ENCODE measurements at regions not wholly inside any gene's neighbourhood (a gene's known extent, or its start where the extent isn't known, plus 50 kb on each side); places are given as distances from the start of the nearest gene placed in this dataset.
A peak's percentile ranks its signal among the peaks of the same experiment; 100 is the strongest.

DNA sequence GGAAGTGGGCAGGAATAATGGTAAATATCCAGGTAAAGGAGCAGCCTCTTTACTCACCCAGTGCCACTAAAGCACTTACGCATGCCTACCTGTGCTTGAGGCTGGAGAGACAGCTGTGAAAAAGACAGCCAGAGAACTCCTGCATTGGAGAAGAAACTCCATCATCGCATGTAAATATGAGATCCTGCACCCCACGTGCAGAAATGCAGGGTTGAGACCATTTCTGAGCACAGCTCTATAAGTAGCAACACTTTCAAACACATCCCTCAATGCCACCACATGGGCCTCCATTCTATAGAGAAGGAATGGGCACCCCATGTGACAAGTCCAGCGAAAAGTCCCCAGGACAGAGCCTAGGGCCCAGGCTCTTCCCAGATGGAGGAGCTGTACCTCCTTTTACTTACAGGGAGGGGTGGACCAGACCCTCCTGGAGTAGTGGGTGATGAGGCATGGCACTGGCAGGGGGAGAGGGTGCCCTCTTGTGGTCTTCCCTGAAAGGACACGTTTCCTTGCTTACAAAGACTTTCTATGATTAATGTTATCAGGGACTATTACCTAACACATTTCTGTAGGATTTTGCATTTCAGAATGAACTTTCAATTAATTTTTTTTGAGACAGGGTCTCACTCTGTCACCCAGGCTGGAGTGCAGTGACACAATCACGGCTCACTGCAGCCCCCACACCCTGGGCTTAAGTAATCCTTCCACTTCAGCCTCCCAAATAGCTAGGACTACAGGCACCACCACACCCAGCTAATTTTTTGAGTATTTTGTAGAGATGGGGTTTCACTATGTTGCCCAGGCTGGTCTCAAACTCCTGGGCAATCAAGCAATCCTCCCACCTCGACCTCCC lies 55.3 kb upstream of the IL17B start (continued):
- no peak for TF ChIP-seq GABPA (IDR thresholded peaks at IDR 0.05 in 1 of 2, conservative IDR thresholded peaks at IDR 0.05 in 1 of 2)
- peak; percentile 71 to 81 for TF ChIP-seq RAD21 (IDR thresholded peaks at IDR 0.05)

DNA sequence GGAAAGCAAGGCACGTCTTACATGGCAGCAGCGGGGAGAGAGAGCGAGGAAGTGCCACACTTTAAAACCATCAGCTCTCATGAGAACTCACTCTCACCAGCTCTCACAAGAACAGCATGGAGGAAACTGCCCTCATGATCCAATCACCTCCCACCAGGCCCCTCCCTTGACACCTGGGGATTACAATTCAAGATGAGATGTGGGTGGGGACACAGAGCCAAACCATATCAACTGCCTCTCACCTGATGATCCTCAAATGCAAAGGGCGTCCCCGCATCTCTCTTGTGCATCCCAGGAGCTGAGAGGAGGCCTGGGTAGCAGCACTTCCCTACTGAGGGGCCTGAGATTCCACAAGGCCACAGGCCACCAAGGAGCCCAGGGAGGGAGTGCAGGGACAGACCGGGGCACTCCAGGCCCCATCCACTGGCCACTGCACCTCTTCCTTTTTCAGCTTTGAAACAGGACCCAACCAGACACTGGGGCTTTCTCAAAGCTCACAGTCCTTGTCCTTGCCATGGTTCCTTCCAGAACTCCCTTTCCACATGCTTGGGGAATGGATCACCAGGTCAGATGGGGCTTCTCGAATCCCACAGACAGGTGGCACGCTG lies 54.5 kb upstream of the IL17B start:
- Histone ChIP-seq H3K27me3 (ENCODE audit: control insufficient read depth in 4 of 4, insufficient read depth in 4 of 4, low read length in 3 of 4) (no peaks in the 10 kb centered on the region), H3K9ac (ENCODE audit: low read depth in 1 of 2, low read length in 2 of 2) (no peak overlapping the region), H3K36me3 (ENCODE audit: control insufficient read depth in 4 of 4, insufficient read depth in 3 of 4, low read depth in 1 of 4, low read length in 3 of 4) (no peaks in the 10 kb centered on the region), H3K4me1 (ENCODE audit: control insufficient read depth in 4 of 4, insufficient read depth in 4 of 4, low read length in 3 of 4) (peaks cover 0 to 10% (median 3%) of the 10 kb centered on the region in 4 donors), H3K27ac (ENCODE audit: low read depth in 1 of 2, low read length in 2 of 2) (peak overlapping the region in 1 of 2 donors; percentile 37), H3K4me3 (ENCODE audit: low read depth in 1 of 3, low read length in 3 of 3) (no peak overlapping the region), H3K9me3 (ENCODE audit: control insufficient read depth in 4 of 4, low read length in 3 of 4) (no peaks in the 10 kb centered on the region)
- DNase-seq (ENCODE audit: low spot score), result no peak
- TF ChIP-seq YY1 (IDR thresholded peaks at IDR 0.05), result no peak
- no peak for TF ChIP-seq JUND (IDR thresholded peaks at IDR 0.05)
- TF ChIP-seq FOXA1 (IDR thresholded peaks at IDR 0.05), result no peak
- TF ChIP-seq, protein P1, sequence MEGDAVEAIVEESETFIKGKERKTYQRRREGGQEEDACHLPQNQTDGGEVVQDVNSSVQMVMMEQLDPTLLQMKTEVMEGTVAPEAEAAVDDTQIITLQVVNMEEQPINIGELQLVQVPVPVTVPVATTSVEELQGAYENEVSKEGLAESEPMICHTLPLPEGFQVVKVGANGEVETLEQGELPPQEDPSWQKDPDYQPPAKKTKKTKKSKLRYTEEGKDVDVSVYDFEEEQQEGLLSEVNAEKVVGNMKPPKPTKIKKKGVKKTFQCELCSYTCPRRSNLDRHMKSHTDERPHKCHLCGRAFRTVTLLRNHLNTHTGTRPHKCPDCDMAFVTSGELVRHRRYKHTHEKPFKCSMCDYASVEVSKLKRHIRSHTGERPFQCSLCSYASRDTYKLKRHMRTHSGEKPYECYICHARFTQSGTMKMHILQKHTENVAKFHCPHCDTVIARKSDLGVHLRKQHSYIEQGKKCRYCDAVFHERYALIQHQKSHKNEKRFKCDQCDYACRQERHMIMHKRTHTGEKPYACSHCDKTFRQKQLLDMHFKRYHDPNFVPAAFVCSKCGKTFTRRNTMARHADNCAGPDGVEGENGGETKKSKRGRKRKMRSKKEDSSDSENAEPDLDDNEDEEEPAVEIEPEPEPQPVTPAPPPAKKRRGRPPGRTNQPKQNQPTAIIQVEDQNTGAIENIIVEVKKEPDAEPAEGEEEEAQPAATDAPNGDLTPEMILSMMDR (IDR thresholded peaks at IDR 0.05; ENCODE audit: low read depth, low read length, missing input control), result no peak
- no peak for TF ChIP-seq SP1 (IDR thresholded peaks at IDR 0.05)
- no peak for TF ChIP-seq NR2F2 (IDR thresholded peaks at IDR 0.05)
- TF ChIP-seq FOXA2 (IDR thresholded peaks at IDR 0.05), result no peak
- TF ChIP-seq, protein P2, sequence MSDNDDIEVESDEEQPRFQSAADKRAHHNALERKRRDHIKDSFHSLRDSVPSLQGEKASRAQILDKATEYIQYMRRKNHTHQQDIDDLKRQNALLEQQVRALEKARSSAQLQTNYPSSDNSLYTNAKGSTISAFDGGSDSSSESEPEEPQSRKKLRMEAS (IDR thresholded peaks at IDR 0.05), result no peak
- no peak for TF ChIP-seq RXRA (IDR thresholded peaks at IDR 0.05)
- TF ChIP-seq TAF1 (conservative IDR thresholded peaks at IDR 0.05), result no peak
- TF ChIP-seq, protein P3, sequence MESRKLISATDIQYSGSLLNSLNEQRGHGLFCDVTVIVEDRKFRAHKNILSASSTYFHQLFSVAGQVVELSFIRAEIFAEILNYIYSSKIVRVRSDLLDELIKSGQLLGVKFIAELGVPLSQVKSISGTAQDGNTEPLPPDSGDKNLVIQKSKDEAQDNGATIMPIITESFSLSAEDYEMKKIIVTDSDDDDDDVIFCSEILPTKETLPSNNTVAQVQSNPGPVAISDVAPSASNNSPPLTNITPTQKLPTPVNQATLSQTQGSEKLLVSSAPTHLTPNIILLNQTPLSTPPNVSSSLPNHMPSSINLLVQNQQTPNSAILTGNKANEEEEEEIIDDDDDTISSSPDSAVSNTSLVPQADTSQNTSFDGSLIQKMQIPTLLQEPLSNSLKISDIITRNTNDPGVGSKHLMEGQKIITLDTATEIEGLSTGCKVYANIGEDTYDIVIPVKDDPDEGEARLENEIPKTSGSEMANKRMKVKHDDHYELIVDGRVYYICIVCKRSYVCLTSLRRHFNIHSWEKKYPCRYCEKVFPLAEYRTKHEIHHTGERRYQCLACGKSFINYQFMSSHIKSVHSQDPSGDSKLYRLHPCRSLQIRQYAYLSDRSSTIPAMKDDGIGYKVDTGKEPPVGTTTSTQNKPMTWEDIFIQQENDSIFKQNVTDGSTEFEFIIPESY (IDR thresholded peaks at IDR 0.05), result no peak
- no peak for TF ChIP-seq EGR1 (IDR thresholded peaks at IDR 0.05; ENCODE audit: low read depth in 2 of 2)
- no peak for TF ChIP-seq RAD21 (IDR thresholded peaks at IDR 0.05)
- no peak for TF ChIP-seq HNF4G (IDR thresholded peaks at IDR 0.05)
- TF ChIP-seq, protein P4, sequence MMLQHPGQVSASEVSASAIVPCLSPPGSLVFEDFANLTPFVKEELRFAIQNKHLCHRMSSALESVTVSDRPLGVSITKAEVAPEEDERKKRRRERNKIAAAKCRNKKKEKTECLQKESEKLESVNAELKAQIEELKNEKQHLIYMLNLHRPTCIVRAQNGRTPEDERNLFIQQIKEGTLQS (IDR thresholded peaks at IDR 0.05), result no peak
- TF ChIP-seq, protein P5, sequence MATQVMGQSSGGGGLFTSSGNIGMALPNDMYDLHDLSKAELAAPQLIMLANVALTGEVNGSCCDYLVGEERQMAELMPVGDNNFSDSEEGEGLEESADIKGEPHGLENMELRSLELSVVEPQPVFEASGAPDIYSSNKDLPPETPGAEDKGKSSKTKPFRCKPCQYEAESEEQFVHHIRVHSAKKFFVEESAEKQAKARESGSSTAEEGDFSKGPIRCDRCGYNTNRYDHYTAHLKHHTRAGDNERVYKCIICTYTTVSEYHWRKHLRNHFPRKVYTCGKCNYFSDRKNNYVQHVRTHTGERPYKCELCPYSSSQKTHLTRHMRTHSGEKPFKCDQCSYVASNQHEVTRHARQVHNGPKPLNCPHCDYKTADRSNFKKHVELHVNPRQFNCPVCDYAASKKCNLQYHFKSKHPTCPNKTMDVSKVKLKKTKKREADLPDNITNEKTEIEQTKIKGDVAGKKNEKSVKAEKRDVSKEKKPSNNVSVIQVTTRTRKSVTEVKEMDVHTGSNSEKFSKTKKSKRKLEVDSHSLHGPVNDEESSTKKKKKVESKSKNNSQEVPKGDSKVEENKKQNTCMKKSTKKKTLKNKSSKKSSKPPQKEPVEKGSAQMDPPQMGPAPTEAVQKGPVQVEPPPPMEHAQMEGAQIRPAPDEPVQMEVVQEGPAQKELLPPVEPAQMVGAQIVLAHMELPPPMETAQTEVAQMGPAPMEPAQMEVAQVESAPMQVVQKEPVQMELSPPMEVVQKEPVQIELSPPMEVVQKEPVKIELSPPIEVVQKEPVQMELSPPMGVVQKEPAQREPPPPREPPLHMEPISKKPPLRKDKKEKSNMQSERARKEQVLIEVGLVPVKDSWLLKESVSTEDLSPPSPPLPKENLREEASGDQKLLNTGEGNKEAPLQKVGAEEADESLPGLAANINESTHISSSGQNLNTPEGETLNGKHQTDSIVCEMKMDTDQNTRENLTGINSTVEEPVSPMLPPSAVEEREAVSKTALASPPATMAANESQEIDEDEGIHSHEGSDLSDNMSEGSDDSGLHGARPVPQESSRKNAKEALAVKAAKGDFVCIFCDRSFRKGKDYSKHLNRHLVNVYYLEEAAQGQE (IDR thresholded peaks at IDR 0.05), result no peak
- TF ChIP-seq GABPA (IDR thresholded peaks at IDR 0.05 in 1 of 2, conservative IDR thresholded peaks at IDR 0.05 in 1 of 2), result no peak
- no peak for TF ChIP-seq HNF4A (conservative IDR thresholded peaks at IDR 0.05)
- WGBS, result 85% methylated on average over 8 of the region's 8 CpGs
